ENCODE measurements at regions not wholly inside any gene's neighbourhood (a gene's known extent, or its start where the extent isn't known, plus 50 kb on each side); places are given as distances from the start of the nearest gene placed in this dataset.

- in situ Hi-C loops (cut with HindIII; ENCODE audit: low sequenced_read_pairs): no loop called here
Measured at GRCh38 chr15:70508561-70509281, 254.6 kb downstream of the UACA start.

GRCh38 chr15:70507772-70508371, 255.5 kb downstream of the UACA start:
- in situ Hi-C loops (cut with HindIII; ENCODE audit: low sequenced_read_pairs): no loop called here

- in situ Hi-C loops (cut with HindIII; ENCODE audit: low sequenced_read_pairs): no loop called here
Measured at GRCh38 chr15:70505936-70506912, 257.1 kb downstream of the UACA start.

GRCh38 chr15:70505411-70505919, 257.9 kb downstream of the UACA start:
- in situ Hi-C loops (cut with HindIII; ENCODE audit: low sequenced_read_pairs): no loop called here

- in situ Hi-C loops (cut with HindIII; ENCODE audit: low sequenced_read_pairs): no loop called here
Measured at GRCh38 chr15:70504988-70505387, 258.4 kb downstream of the UACA start.

- in situ Hi-C loops (cut with HindIII; ENCODE audit: low sequenced_read_pairs): no loop called here
Measured at GRCh38 chr15:70504299-70504951, 258.9 kb downstream of the UACA start.

- in situ Hi-C loops (cut with HindIII; ENCODE audit: low sequenced_read_pairs): no loop called here
Measured at GRCh38 chr15:70503798-70504298, 259.5 kb downstream of the UACA start.

- in situ Hi-C loops (cut with HindIII; ENCODE audit: low sequenced_read_pairs): no loop called here
Measured at GRCh38 chr15:70503073-70503745, 260.1 kb downstream of the UACA start.

- in situ Hi-C loops (cut with HindIII; ENCODE audit: low sequenced_read_pairs): no loop called here
Measured at GRCh38 chr15:70502529-70502928, 260.8 kb downstream of the UACA start.

- in situ Hi-C loops (cut with HindIII; ENCODE audit: low sequenced_read_pairs): no loop called here
Measured at GRCh38 chr15:70501849-70502248, 261.5 kb downstream of the UACA start.

- in situ Hi-C loops (cut with HindIII; ENCODE audit: low sequenced_read_pairs): no loop called here
Measured at GRCh38 chr15:70501121-70501727, 262.1 kb downstream of the UACA start.

GRCh38 chr15:70499791-70500190, 263.6 kb downstream of the UACA start:
- in situ Hi-C loops (cut with HindIII; ENCODE audit: low sequenced_read_pairs): no loop called here

- in situ Hi-C loops (cut with HindIII; ENCODE audit: low sequenced_read_pairs): no loop called here
Measured at GRCh38 chr15:70498096-70498626, 265.2 kb downstream of the UACA start.

- in situ Hi-C loops (cut with HindIII; ENCODE audit: low sequenced_read_pairs): no loop called here
Measured at GRCh38 chr15:70497661-70498060, 265.7 kb downstream of the UACA start.

GRCh38 chr15:70495991-70496599, 267.3 kb downstream of the UACA start:
- in situ Hi-C loops (cut with HindIII; ENCODE audit: low sequenced_read_pairs): no loop called here

- in situ Hi-C loops (cut with HindIII; ENCODE audit: low sequenced_read_pairs): no loop called here
Measured at GRCh38 chr15:70494852-70495571, 268.3 kb downstream of the UACA start.

- in situ Hi-C loops (cut with HindIII; ENCODE audit: low sequenced_read_pairs): no loop called here
Measured at GRCh38 chr15:70494517-70494851, 268.9 kb downstream of the UACA start.

GRCh38 chr15:70493787-70494516, 269.4 kb downstream of the UACA start:
- in situ Hi-C loops (cut with HindIII; ENCODE audit: low sequenced_read_pairs): no loop called here

Measured in DLD1 (cell line).